ENCODE measurements at regions not wholly inside any gene's neighbourhood (a gene's known extent, or its start where the extent isn't known, plus 50 kb on each side); places are given as distances from the start of the nearest gene placed in this dataset.

DNA sequence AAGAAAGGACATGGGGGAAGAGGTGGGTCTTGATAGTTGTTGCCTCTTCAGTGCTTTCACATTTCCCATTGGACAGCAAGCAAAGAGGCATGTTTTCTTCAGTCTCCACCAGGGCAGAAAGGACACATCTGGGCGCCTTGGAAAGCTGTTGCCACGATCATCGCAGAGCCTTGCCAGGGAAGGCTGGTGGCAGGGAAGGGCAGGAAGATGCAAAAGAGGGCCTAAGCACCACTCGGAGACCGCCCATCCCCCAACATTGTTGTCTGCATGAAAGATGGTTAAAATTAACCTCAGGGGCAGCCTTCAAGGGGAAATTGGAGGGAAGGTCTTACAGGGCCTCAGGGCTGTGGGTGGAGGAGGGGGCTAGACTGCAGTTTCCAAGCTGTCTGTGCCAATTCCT, 114.2 kb downstream of the SOX9 start:
- Histone ChIP-seq H3K9ac (ENCODE audit: low read length) (no peak overlapping the region), H3K27me3 (ENCODE audit: control insufficient read depth, insufficient read depth, low read length) (no peaks in the 10 kb centered on the region), H3K36me3 (ENCODE audit: control insufficient read depth, insufficient read depth, low read length) (no peaks in the 10 kb centered on the region), H3K4me1 (ENCODE audit: control insufficient read depth, insufficient read depth, low read length) (peaks cover 12% of the 10 kb centered on the region), H3K9me3 (ENCODE audit: control insufficient read depth, insufficient read depth, low read depth, low read length) (no peaks in the 10 kb centered on the region; the same call in 1 of the 2 replicates), H3K27ac (ENCODE audit: low read depth, low read length) (no peak overlapping the region), H3K4me3 (ENCODE audit: low read depth, low read length) (no peak overlapping the region)

DNA sequence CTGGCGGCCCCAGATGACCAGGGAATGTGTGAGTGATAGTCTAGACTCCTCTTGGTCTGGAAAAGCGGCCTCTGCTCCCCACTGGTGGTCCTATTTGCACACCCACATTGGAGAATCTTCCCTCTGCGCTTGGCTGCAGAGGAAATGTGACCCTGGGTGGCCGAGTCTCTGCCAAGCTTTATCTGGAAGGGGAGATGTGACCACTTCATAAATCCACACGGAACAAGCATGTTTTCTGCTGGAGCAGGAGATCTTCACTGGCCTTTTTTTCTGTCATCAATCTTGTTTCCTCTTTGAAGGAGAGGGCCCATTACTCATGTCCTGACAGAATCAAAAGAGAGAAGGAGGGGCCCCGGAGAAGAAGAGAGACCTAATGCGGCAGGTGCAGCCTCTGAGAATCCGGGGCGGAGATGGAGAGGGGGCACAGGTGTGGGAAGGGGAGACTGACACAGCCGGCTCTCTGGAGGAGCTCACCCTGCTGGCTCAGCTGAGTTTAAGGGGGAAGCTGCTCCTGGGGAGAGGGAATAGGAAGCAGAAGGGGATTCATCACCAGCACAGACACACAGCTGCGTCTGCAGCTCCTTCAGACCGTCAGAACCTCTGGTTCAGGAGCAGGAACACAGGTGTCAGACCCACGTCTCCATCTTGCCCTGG, 116.3 kb downstream of the SOX9 start:
- no peaks in the 10 kb centered on the region; the same call in 1 of the 2 replicates for H3K9me3 ChIP-seq (ENCODE audit: control insufficient read depth, insufficient read depth, low read depth, low read length)
- no peaks in the 10 kb centered on the region for H3K27me3 ChIP-seq (ENCODE audit: control insufficient read depth, insufficient read depth, low read length)

DNA sequence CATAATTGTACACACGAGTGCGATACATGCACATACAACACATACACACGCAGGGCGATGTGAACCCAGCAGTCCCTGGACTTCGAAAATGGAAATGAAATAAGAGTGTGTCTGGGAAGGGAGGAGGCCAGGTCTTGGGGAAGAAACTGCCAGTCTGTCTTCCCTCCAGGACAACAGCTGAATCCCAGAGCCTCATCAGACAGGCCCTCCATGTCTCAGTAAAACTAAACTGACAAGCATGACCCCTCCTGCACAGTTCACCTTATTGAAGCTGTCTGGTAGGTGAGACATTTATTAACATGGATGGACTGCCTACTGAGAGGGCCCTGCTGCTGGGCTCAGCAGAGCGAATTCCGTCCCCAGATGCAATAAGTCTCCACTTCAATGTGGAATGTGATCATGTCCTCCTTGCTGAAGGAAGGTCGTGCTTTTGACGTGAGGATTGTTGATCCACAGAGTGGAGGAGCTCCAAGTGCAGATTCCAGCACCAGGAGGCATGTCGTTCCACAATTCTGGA, 117.4 kb downstream of the SOX9 start:
- Histone ChIP-seq H3K9ac (ENCODE audit: low read length) (no peak overlapping the region), H3K9me3 (ENCODE audit: control insufficient read depth, insufficient read depth, low read depth, low read length) (no peaks in the 10 kb centered on the region; the same call in 1 of the 2 replicates), H3K27me3 (ENCODE audit: control insufficient read depth, insufficient read depth, low read length) (no peaks in the 10 kb centered on the region), H3K4me3 (ENCODE audit: low read depth, low read length) (no peak overlapping the region), H3K36me3 (ENCODE audit: control insufficient read depth, insufficient read depth, low read length) (no peaks in the 10 kb centered on the region), H3K4me1 (ENCODE audit: control insufficient read depth, insufficient read depth, low read length) (peaks cover 12% of the 10 kb centered on the region), H3K27ac (ENCODE audit: low read depth, low read length) (no peak overlapping the region)

More for the DNA sequence above, 116.3 kb downstream of the SOX9 start:
- no peaks in the 10 kb centered on the region for H3K36me3 ChIP-seq (ENCODE audit: control insufficient read depth, insufficient read depth, low read length)
- peaks cover 12% of the 10 kb centered on the region for H3K4me1 ChIP-seq (ENCODE audit: control insufficient read depth, insufficient read depth, low read length)
- H3K27ac ChIP-seq (ENCODE audit: low read depth, low read length) = no peak overlapping the region
- H3K4me3 ChIP-seq (ENCODE audit: low read depth, low read length) = no peak overlapping the region
- no peak overlapping the region for H3K9ac ChIP-seq (ENCODE audit: low read length)

DNA sequence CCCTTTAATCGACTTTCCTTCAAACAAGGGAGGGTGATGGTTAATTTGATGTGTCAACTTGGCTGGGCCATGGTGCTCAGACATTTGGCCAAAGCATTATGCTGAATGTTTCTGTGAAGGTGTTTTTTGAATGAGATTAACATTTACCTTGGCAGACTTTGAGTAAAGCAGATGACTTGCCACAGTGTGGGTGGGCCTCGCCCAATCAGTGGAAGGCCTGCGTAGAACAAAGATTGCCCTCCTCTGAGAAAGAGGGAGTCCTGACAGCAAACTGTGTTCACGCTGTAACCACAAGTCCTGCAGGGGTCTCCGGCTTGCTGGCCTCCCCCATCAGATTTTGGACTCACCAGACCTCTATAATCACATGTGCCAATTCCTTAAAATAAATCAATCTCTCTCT, 118.7 kb downstream of the SOX9 start:
- H3K4me1 ChIP-seq (ENCODE audit: control insufficient read depth, insufficient read depth, low read length) = peaks cover 9% of the 10 kb centered on the region
- H3K9ac ChIP-seq (ENCODE audit: low read length) = no peak overlapping the region
- no peaks in the 10 kb centered on the region for H3K36me3 ChIP-seq (ENCODE audit: control insufficient read depth, insufficient read depth, low read length)
- no peak overlapping the region for H3K4me3 ChIP-seq (ENCODE audit: low read depth, low read length)
- H3K27ac ChIP-seq (ENCODE audit: low read depth, low read length) = no peak overlapping the region
- H3K27me3 ChIP-seq (ENCODE audit: control insufficient read depth, insufficient read depth, low read length) = no peaks in the 10 kb centered on the region
- H3K9me3 ChIP-seq (ENCODE audit: control insufficient read depth, insufficient read depth, low read depth, low read length) = peaks cover 5% of the 10 kb centered on the region

DNA sequence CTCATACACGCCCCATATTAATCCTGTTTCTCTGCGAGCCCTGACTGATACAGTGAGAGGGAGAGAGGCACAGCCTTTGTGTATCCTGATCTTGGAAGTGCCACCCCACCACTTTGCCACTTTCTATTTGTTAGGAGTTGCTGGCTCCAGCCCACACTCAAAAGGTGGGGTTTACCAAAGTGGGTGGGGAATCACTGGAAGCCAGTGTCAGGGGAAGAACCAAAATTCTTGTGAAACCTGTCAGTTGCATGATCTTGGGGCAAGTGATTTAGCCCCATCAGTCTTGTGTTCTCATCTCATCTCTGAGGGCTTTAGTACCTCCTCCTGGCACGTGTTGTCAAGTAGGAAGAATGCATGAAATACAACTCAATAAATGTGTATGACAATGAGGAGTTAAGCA, 119.5 kb downstream of the SOX9 start:
- Histone ChIP-seq H3K4me3 (ENCODE audit: low read depth, low read length) (no peak overlapping the region), H3K36me3 (ENCODE audit: control insufficient read depth, insufficient read depth, low read length) (no peaks in the 10 kb centered on the region), H3K9ac (ENCODE audit: low read length) (no peak overlapping the region), H3K27ac (ENCODE audit: low read depth, low read length) (no peak overlapping the region), H3K9me3 (ENCODE audit: control insufficient read depth, insufficient read depth, low read depth, low read length) (peaks cover 5% of the 10 kb centered on the region), H3K27me3 (ENCODE audit: control insufficient read depth, insufficient read depth, low read length) (no peaks in the 10 kb centered on the region), H3K4me1 (ENCODE audit: control insufficient read depth, insufficient read depth, low read length) (peaks cover under 1% of the 10 kb centered on the region; the same call in 1 of the 2 replicates)

- Histone ChIP-seq H3K4me1 (ENCODE audit: control insufficient read depth, insufficient read depth, low read length) (no peaks in the 10 kb centered on the region), H3K4me3 (ENCODE audit: low read depth, low read length) (no peak overlapping the region), H3K9me3 (ENCODE audit: control insufficient read depth, insufficient read depth, low read depth, low read length) (peaks cover 8% of the 10 kb centered on the region), H3K27ac (ENCODE audit: low read depth, low read length) (no peak overlapping the region), H3K9ac (ENCODE audit: low read length) (no peak overlapping the region), H3K27me3 (ENCODE audit: control insufficient read depth, insufficient read depth, low read length) (no peaks in the 10 kb centered on the region), H3K36me3 (ENCODE audit: control insufficient read depth, insufficient read depth, low read length) (no peaks in the 10 kb centered on the region)
Observed at GRCh38 chr17:72244494-72244893, 123.7 kb downstream of the SOX9 start.

DNA sequence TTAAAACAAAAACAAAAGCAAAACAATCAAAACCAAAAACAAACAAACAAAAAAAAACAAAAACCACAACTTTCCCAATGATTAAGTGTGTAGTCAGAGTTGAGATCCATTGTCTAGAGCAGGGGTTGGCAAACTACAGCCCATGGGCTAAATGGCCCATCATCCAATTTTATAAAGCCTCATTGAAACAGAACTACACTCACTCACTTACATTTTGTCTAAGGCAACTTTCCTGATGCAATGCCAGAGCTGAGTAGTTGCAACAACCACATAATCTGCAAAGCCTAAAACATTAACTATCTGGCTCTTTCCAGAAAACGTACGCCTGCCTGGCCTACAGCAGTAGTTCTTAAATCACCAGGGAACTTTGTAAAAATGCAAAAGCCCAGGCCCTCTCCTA, 124.1 kb downstream of the SOX9 start:
- Histone ChIP-seq H3K27ac (ENCODE audit: low read depth, low read length) (no peak overlapping the region), H3K4me3 (ENCODE audit: low read depth, low read length) (no peak overlapping the region), H3K9me3 (ENCODE audit: control insufficient read depth, insufficient read depth, low read depth, low read length) (peaks cover 8% of the 10 kb centered on the region; the same call in 1 of the 2 replicates), H3K36me3 (ENCODE audit: control insufficient read depth, insufficient read depth, low read length) (no peaks in the 10 kb centered on the region), H3K27me3 (ENCODE audit: control insufficient read depth, insufficient read depth, low read length) (no peaks in the 10 kb centered on the region), H3K4me1 (ENCODE audit: control insufficient read depth, insufficient read depth, low read length) (no peaks in the 10 kb centered on the region), H3K9ac (ENCODE audit: low read length) (no peak overlapping the region)

GRCh38 chr17:72249441-72249840, 128.6 kb downstream of the SOX9 start:
- no peaks in the 10 kb centered on the region for H3K27me3 ChIP-seq (ENCODE audit: control insufficient read depth, insufficient read depth, low read length)
- no peak overlapping the region for H3K4me3 ChIP-seq (ENCODE audit: low read depth, low read length)
- H3K9me3 ChIP-seq (ENCODE audit: control insufficient read depth, insufficient read depth, low read depth, low read length) = peaks cover 4% of the 10 kb centered on the region; the same call in 1 of the 2 replicates

GRCh38 chr17:72250206-72250605, 129.4 kb downstream of the SOX9 start:
- no peaks in the 10 kb centered on the region for H3K4me1 ChIP-seq (ENCODE audit: control insufficient read depth, insufficient read depth, low read length)
- no peaks in the 10 kb centered on the region for H3K36me3 ChIP-seq (ENCODE audit: control insufficient read depth, insufficient read depth, low read length)
- no peak overlapping the region for H3K4me3 ChIP-seq (ENCODE audit: low read depth, low read length)
- peaks cover 4% of the 10 kb centered on the region; the same call in 1 of the 2 replicates for H3K9me3 ChIP-seq (ENCODE audit: control insufficient read depth, insufficient read depth, low read depth, low read length)
- no peaks in the 10 kb centered on the region for H3K27me3 ChIP-seq (ENCODE audit: control insufficient read depth, insufficient read depth, low read length)
- no peak overlapping the region for H3K9ac ChIP-seq (ENCODE audit: low read length)
- no peak overlapping the region for H3K27ac ChIP-seq (ENCODE audit: low read depth, low read length)

More at GRCh38 chr17:72249441-72249840, 128.6 kb downstream of the SOX9 start:
- no peaks in the 10 kb centered on the region for H3K4me1 ChIP-seq (ENCODE audit: control insufficient read depth, insufficient read depth, low read length)
- H3K36me3 ChIP-seq (ENCODE audit: control insufficient read depth, insufficient read depth, low read length) = no peaks in the 10 kb centered on the region
- H3K9ac ChIP-seq (ENCODE audit: low read length) = no peak overlapping the region
- no peak overlapping the region for H3K27ac ChIP-seq (ENCODE audit: low read depth, low read length)

- H3K9ac ChIP-seq (ENCODE audit: low read length) = no peak overlapping the region
Observed at GRCh38 chr17:72253597-72253996, 132.8 kb downstream of the SOX9 start.

GRCh38 chr17:72254808-72255449, 134.1 kb downstream of the SOX9 start:
- Histone ChIP-seq H3K9me3 (ENCODE audit: control insufficient read depth, insufficient read depth, low read depth, low read length) (no peaks in the 10 kb centered on the region), H3K4me1 (ENCODE audit: control insufficient read depth, insufficient read depth, low read length) (no peaks in the 10 kb centered on the region), H3K9ac (ENCODE audit: low read length) (no peak overlapping the region), H3K27ac (ENCODE audit: low read depth, low read length) (no peak overlapping the region), H3K4me3 (ENCODE audit: low read depth, low read length) (no peak overlapping the region), H3K27me3 (ENCODE audit: control insufficient read depth, insufficient read depth, low read length) (no peaks in the 10 kb centered on the region), H3K36me3 (ENCODE audit: control insufficient read depth, insufficient read depth, low read length) (no peaks in the 10 kb centered on the region)

More at GRCh38 chr17:72253597-72253996, 132.8 kb downstream of the SOX9 start:
- H3K27me3 ChIP-seq (ENCODE audit: control insufficient read depth, insufficient read depth, low read length) = no peaks in the 10 kb centered on the region
- no peak overlapping the region for H3K4me3 ChIP-seq (ENCODE audit: low read depth, low read length)
- H3K9me3 ChIP-seq (ENCODE audit: control insufficient read depth, insufficient read depth, low read depth, low read length) = no peaks in the 10 kb centered on the region
- no peaks in the 10 kb centered on the region for H3K36me3 ChIP-seq (ENCODE audit: control insufficient read depth, insufficient read depth, low read length)
- H3K4me1 ChIP-seq (ENCODE audit: control insufficient read depth, insufficient read depth, low read length) = no peaks in the 10 kb centered on the region
- H3K27ac ChIP-seq (ENCODE audit: low read depth, low read length) = no peak overlapping the region

Measured in HUES6 (cell line).